ENCODE measurements at regions not wholly inside any gene's neighbourhood (a gene's known extent, or its start where the extent isn't known, plus 50 kb on each side); places are given as distances from the start of the nearest gene placed in this dataset.

DNA sequence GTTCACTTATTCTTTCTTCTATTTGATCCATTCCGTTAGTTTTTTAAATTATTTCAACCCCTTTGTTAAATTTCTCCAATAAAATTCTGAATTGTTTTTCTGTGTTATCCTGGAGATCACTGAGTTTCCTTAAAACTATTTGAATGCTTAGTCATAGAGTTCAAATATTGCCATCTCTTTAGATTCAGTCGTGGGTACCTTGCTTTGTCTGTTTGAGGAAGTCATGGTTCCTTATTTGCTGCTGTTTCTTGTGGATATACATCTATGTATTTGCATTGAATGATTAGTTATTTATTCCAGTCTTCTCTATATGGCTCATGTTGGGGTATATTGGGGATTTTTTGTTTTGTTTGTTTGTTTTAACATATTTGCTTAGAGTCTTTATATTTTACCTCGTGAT lies 80.6 kb downstream of the HINT1 start:
- Histone ChIP-seq H3K27ac (no peak overlapping the region), H3K4me2 (no peak overlapping the region), H3K36me3 (replicated peaks; ENCODE audit: insufficient read depth, low read depth) (no peaks in the 10 kb centered on the region), H3K4me1 (ENCODE audit: insufficient read depth) (no peaks in the 10 kb centered on the region), H3K4me3 (no peak overlapping the region), H3K79me2 (no peaks in the 10 kb centered on the region), H2AFZ (no peak overlapping the region), H3K9me2 (replicated peaks; ENCODE audit: insufficient read depth) (no peaks in the 10 kb centered on the region), H4K20me1 (ENCODE audit: insufficient read depth, poor library complexity, severe bottlenecking) (no peaks in the 10 kb centered on the region), H3K9me3 (ENCODE audit: low read depth) (no peaks in the 10 kb centered on the region), H3K27me3 (no peaks in the 10 kb centered on the region)
- 84% methylated on average over 3 of the region's 3 CpGs for WGBS (ENCODE audit: low lambda C conversion rate, missing lambda C conversion rate)
- DNase-seq (ENCODE audit: low spot score): no peak
- TF ChIP-seq EZH2phosphoT487 (IDR thresholded peaks at IDR 0.05; ENCODE audit: low read depth, severe bottlenecking, unreplicated experiment) (no peak), EZH2 (IDR thresholded peaks at IDR 0.05; ENCODE audit: borderline replicate concordance) (no peak)
- TF ChIP-seq, protein P1, sequence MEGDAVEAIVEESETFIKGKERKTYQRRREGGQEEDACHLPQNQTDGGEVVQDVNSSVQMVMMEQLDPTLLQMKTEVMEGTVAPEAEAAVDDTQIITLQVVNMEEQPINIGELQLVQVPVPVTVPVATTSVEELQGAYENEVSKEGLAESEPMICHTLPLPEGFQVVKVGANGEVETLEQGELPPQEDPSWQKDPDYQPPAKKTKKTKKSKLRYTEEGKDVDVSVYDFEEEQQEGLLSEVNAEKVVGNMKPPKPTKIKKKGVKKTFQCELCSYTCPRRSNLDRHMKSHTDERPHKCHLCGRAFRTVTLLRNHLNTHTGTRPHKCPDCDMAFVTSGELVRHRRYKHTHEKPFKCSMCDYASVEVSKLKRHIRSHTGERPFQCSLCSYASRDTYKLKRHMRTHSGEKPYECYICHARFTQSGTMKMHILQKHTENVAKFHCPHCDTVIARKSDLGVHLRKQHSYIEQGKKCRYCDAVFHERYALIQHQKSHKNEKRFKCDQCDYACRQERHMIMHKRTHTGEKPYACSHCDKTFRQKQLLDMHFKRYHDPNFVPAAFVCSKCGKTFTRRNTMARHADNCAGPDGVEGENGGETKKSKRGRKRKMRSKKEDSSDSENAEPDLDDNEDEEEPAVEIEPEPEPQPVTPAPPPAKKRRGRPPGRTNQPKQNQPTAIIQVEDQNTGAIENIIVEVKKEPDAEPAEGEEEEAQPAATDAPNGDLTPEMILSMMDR (IDR thresholded peaks at IDR 0.05; ENCODE audit: poor library complexity): no peak

DNA sequence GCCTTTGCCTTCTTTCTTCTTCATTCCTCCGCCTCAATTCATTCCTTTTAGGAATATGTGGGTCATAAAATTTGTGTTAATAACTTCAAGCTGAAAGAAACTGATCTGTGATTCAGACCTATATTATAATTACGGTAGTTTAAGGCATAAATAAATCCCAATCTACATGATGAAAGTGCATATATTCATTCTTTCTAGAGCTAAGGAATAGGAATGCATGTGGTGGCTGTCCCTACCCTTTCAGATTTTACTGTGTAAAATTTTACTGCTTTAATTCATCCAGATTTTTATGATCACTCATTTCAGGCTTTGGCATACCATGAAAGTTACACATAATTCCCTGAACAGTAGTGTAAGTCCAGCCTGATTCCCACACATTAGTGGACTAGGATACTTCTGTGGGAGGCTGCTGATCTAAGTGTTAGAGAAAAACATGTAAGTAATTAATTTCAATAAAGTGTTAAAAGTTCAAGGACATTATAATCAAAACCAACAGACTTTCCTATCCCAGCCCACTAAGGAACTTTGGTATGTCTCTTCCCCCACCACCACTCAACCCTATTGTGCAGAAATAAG lies 83.1 kb downstream of the HINT1 start:
- Histone ChIP-seq H4K20me1 (ENCODE audit: insufficient read depth, poor library complexity, severe bottlenecking) (no peaks in the 10 kb centered on the region), H3K4me2 (no peak overlapping the region), H3K27me3 (no peaks in the 10 kb centered on the region), H3K4me1 (ENCODE audit: insufficient read depth) (no peaks in the 10 kb centered on the region), H3K36me3 (replicated peaks; ENCODE audit: insufficient read depth, low read depth) (no peaks in the 10 kb centered on the region), H3K79me2 (no peaks in the 10 kb centered on the region), H3K9me2 (replicated peaks; ENCODE audit: insufficient read depth) (no peaks in the 10 kb centered on the region), H3K27ac (no peak overlapping the region), H2AFZ (no peak overlapping the region), H3K4me3 (no peak overlapping the region), H3K9me3 (ENCODE audit: low read depth) (no peaks in the 10 kb centered on the region)
- 84% methylated on average over 2 of the region's 2 CpGs for WGBS (ENCODE audit: low lambda C conversion rate, missing lambda C conversion rate)
- TF ChIP-seq, protein P1 (IDR thresholded peaks at IDR 0.05; ENCODE audit: poor library complexity): no peak
- TF ChIP-seq EZH2 (IDR thresholded peaks at IDR 0.05; ENCODE audit: borderline replicate concordance) (no peak), EZH2phosphoT487 (IDR thresholded peaks at IDR 0.05; ENCODE audit: low read depth, severe bottlenecking, unreplicated experiment) (no peak)
- DNase-seq (ENCODE audit: low spot score): no peak

DNA sequence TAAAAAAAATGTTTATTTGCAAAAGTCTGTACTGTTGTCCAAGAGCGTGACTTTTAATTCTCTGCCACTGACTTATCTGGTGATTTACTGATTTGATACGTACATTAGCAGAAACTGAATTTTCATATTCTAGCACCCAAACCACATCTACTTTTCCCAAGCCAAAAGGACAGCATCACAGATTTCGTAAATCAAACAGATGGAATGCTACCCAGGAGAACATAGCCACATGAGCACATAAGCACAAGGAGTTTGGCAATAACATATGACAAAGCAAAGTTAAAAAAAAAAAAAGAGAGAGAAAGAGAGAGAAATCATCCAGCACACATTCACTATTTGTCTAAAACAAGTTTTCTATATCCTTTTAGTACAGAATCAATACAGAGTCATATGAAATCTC lies 83.7 kb downstream of the HINT1 start:
- DNase-seq (ENCODE audit: low spot score): no peak
- Histone ChIP-seq H4K20me1 (ENCODE audit: insufficient read depth, poor library complexity, severe bottlenecking) (no peaks in the 10 kb centered on the region), H3K4me2 (no peak overlapping the region), H3K4me3 (no peak overlapping the region), H3K27ac (no peak overlapping the region), H2AFZ (no peak overlapping the region), H3K27me3 (no peaks in the 10 kb centered on the region), H3K9me2 (replicated peaks; ENCODE audit: insufficient read depth) (no peaks in the 10 kb centered on the region), H3K4me1 (ENCODE audit: insufficient read depth) (no peaks in the 10 kb centered on the region), H3K9me3 (ENCODE audit: low read depth) (no peaks in the 10 kb centered on the region), H3K36me3 (replicated peaks; ENCODE audit: insufficient read depth, low read depth) (no peaks in the 10 kb centered on the region), H3K79me2 (no peaks in the 10 kb centered on the region)
- 82% methylated on average over 3 of the region's 3 CpGs for WGBS (ENCODE audit: low lambda C conversion rate, missing lambda C conversion rate)
- TF ChIP-seq, protein P1 (IDR thresholded peaks at IDR 0.05; ENCODE audit: poor library complexity): no peak
- TF ChIP-seq EZH2 (IDR thresholded peaks at IDR 0.05; ENCODE audit: borderline replicate concordance) (no peak), EZH2phosphoT487 (IDR thresholded peaks at IDR 0.05; ENCODE audit: low read depth, severe bottlenecking, unreplicated experiment) (no peak)

All from hepatocyte (in vitro differentiated cells).